Rectal smooth muscle tissue (tissue), 1 donor: ENCODE measurements at regions not wholly inside any gene's neighbourhood (a gene's known extent, or its start where the extent isn't known, plus 50 kb on each side); places are given as distances from the start of the nearest gene placed in this dataset.

Experiments used
- H3K27ac ChIP-seq: one replicate; pipeline ENCODE4 v1.7.0; 2013; ENCODE audit warnings: low read depth, low read length, inconsistent platforms
- H3K27me3 ChIP-seq: one replicate; pipeline ENCODE4 v1.7.0; 2013; ENCODE audit warnings: low read length; ENCODE audit not compliant: control insufficient read depth, insufficient read depth
- H3K36me3 ChIP-seq: one replicate; pipeline ENCODE4 v1.7.0; 2013; ENCODE audit warnings: low read length; ENCODE audit not compliant: control insufficient read depth, insufficient read depth
- H3K4me1 ChIP-seq: one replicate; pipeline ENCODE4 v1.7.0; 2013; ENCODE audit warnings: low read length; ENCODE audit not compliant: control insufficient read depth, insufficient read depth
- H3K4me3 ChIP-seq: one replicate; pipeline ENCODE4 v1.7.0; 2013; ENCODE audit warnings: low read length
- H3K9ac ChIP-seq: one replicate; pipeline ENCODE4 v1.7.0; 2013; ENCODE audit warnings: low read length

GRCh38 chr12:41920355-41920754 is 224.3 kb downstream of the GXYLT1 start:
- Histone ChIP-seq H3K36me3 (no peaks in the 10 kb centered on the region), H3K27ac (no peak overlapping the region), H3K4me3 (no peak overlapping the region), H3K27me3 (no peaks in the 10 kb centered on the region), H3K4me1 (no peaks in the 10 kb centered on the region), H3K9ac (no peak overlapping the region)

DNA sequence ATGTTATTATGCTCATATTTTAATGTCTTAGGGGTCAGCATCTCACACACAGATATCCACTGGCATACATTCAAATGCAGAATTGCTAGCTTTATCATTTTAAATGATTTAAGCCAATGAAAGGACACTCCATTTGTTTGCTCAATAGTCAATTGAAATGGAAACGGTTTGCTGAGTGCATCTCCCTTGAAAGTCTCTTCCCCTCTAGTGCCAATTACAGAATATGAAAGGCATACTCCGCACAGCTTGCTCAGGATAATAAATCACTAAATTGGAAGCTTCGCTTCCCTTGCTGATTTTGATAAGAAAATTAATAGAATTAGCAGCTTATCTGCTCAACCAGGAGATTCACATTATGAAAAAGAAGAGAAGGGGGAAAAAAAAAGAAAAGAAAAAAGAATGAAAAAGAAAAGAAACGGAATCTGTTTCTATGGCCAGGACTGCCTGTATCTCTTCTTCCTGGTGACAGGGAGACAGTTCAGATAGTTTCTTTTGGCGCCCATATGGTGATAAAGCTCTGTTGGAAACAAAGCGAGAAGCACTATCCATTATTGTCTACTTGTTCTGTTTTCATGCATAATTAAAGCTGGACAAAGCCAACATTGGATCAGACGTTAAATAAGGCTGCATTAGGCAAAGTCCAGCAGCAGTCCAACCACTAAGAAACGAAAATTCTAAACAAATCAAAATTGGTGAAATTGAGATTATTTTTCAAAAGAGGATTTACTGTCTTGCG is 225.0 kb downstream of the GXYLT1 start:
- Histone ChIP-seq H3K36me3 (no peaks in the 10 kb centered on the region), H3K4me3 (no peak overlapping the region), H3K4me1 (no peaks in the 10 kb centered on the region), H3K27me3 (no peaks in the 10 kb centered on the region), H3K27ac (no peak overlapping the region), H3K9ac (no peak overlapping the region)

DNA sequence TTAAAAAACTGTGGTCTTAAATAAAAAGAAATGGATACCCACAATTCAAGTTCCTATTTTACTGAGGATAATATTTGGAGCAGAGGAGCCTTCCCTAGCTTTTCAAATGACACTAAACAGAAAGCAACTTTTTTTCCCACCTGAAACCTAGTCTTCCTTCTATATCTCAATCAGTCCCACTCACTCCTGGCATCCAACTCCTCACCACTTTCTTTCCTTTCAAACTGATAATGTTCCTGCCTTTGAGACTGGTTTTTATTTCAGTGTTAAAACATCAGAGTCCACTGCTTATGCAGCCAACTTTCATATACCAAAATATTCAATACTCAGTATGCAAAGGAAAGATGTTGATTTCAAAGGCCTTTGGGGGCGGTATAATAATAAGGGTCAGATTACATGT is 225.6 kb downstream of the GXYLT1 start:
- Histone ChIP-seq H3K36me3 (no peaks in the 10 kb centered on the region), H3K4me3 (no peak overlapping the region), H3K4me1 (no peaks in the 10 kb centered on the region), H3K9ac (no peak overlapping the region), H3K27ac (no peak overlapping the region), H3K27me3 (no peaks in the 10 kb centered on the region)

DNA sequence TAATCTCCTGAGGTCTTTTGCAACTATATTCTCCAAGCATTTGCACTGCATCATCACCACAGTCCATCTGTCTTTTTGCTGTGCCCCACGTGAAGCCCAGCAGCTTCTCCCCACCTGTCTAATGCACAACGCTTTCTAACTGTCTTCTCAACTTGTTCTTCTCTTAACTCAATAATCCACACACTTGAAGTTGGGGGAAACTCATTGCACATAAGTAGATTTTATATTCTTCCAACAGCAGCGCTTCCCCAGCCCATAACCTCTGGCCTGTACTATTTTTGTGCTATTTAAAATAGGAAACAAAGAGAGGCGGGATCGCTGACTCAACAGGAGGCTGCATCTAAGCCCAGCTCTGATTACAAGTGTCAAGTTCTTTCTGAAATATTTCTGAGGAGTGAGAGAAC is 226.7 kb downstream of the GXYLT1 start:
- Histone ChIP-seq H3K9ac (no peak overlapping the region), H3K27ac (no peak overlapping the region), H3K4me1 (no peaks in the 10 kb centered on the region), H3K4me3 (no peak overlapping the region), H3K36me3 (no peaks in the 10 kb centered on the region), H3K27me3 (no peaks in the 10 kb centered on the region)

DNA sequence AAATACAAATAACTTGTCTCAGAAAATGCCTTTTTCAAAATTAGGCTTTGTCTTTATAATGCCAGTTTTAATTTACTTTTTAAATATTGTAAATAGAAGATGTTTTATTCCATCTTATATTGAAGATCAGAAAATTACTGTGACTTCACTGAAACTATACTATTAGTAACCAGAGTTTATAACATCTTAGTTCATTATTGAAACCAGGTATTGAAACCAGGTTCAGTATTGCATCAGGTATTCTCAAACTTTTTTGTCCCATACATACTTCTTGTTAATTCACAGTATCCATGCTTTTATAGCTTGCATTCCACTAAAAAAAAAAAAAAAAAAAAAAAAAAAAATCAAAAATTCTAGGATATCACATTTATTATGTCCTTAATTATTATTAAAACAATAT is 227.5 kb downstream of the GXYLT1 start:
- H3K9ac ChIP-seq: no peak overlapping the region
- H3K36me3 ChIP-seq: no peaks in the 10 kb centered on the region
- no peak overlapping the region for H3K4me3 ChIP-seq
- H3K27me3 ChIP-seq: no peaks in the 10 kb centered on the region
- no peaks in the 10 kb centered on the region for H3K4me1 ChIP-seq
- H3K27ac ChIP-seq: no peak overlapping the region

GRCh38 chr12:41910578-41911320 is 233.9 kb downstream of the GXYLT1 start:
- H3K4me3 ChIP-seq: no peak overlapping the region
- H3K4me1 ChIP-seq: no peaks in the 10 kb centered on the region
- H3K27me3 ChIP-seq: no peaks in the 10 kb centered on the region
- H3K36me3 ChIP-seq: no peaks in the 10 kb centered on the region
- no peak overlapping the region for H3K27ac ChIP-seq
- H3K9ac ChIP-seq: no peak overlapping the region

- H3K4me1 ChIP-seq: no peaks in the 10 kb centered on the region
- no peaks in the 10 kb centered on the region for H3K27me3 ChIP-seq
- no peak overlapping the region for H3K27ac ChIP-seq
- no peak overlapping the region for H3K4me3 ChIP-seq
- H3K9ac ChIP-seq: no peak overlapping the region
- no peaks in the 10 kb centered on the region for H3K36me3 ChIP-seq
Measured at GRCh38 chr12:41908206-41908605, 236.5 kb downstream of the GXYLT1 start.

GRCh38 chr12:41907550-41907949 is 237.1 kb downstream of the GXYLT1 start:
- no peak overlapping the region for H3K4me3 ChIP-seq
- H3K4me1 ChIP-seq: no peaks in the 10 kb centered on the region
- no peak overlapping the region for H3K27ac ChIP-seq
- H3K36me3 ChIP-seq: no peaks in the 10 kb centered on the region
- no peak overlapping the region for H3K9ac ChIP-seq
- H3K27me3 ChIP-seq: no peaks in the 10 kb centered on the region

- no peaks in the 10 kb centered on the region for H3K27me3 ChIP-seq
- H3K4me1 ChIP-seq: no peaks in the 10 kb centered on the region
- no peak overlapping the region for H3K27ac ChIP-seq
Measured at GRCh38 chr12:41907021-41907420, 237.7 kb downstream of the GXYLT1 start.

DNA sequence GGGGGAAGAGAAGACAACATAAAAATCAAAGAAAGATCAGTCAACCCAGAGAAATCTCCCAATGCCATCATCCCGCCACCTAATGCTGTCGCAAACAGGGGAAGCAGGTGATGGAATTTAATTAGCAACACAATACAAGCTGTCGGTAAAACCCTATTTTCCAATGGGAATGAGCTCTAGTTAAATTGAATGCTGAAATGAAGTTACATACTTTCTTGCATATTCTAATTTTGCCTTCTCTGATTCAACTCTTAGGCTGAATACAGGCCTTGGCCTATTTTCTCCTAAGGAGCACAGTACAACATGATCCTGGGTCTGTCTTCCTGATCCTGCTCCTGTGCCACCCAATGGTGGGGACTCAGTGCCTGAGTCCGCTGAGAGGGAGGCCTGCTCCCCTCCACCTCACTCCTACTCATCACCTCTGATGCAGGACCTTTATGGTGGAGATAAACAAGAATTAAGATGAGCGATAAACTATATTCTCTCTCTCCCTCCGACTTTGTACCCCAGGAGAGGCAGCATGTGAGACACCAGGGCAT is 238.8 kb downstream of the GXYLT1 start:
- Histone ChIP-seq H3K27me3 (no peaks in the 10 kb centered on the region), H3K9ac (no peak overlapping the region), H3K4me3 (no peak overlapping the region), H3K27ac (no peak overlapping the region), H3K36me3 (no peaks in the 10 kb centered on the region), H3K4me1 (no peaks in the 10 kb centered on the region)

More at GRCh38 chr12:41907021-41907420, 237.7 kb downstream of the GXYLT1 start:
- H3K9ac ChIP-seq: no peak overlapping the region
- H3K4me3 ChIP-seq: no peak overlapping the region
- H3K36me3 ChIP-seq: no peaks in the 10 kb centered on the region

DNA sequence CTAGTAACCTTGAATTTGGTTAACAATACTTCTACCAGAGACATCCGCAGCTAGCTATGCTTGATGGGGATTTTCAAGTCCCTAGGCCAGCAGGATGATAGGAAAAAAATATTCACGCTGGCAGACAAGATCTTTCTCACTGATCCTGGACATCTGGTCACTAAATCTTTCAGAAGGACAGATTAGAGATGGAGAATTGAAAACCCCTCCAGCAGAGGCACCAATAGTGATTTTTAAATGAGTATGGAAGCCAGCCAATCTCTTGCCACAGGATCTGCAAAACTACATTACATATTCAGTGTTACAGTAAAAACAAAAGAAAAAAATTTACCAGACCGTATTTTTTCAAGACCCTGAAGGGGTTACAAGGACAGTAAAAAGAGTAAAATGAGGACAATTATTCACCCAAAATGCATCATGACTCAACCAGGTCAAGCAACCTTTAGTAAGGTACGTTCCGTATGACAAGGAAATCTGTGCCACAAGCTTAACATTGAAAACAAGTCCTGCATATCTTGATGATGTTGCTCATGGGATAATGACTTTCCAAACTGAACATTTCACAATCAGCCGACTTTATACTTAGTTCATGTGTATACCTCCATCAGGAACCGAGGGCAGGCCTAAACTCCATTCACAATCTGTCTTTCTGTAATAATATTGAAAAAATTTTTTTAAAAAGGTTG is 239.5 kb downstream of the GXYLT1 start:
- no peaks in the 10 kb centered on the region for H3K27me3 ChIP-seq

GRCh38 chr12:41904041-41904440 is 240.6 kb downstream of the GXYLT1 start:
- Histone ChIP-seq H3K27ac (no peak overlapping the region), H3K27me3 (no peaks in the 10 kb centered on the region), H3K9ac (no peak overlapping the region), H3K36me3 (no peaks in the 10 kb centered on the region), H3K4me1 (no peaks in the 10 kb centered on the region), H3K4me3 (no peak overlapping the region)

More for the DNA sequence above, 239.5 kb downstream of the GXYLT1 start:
- Histone ChIP-seq H3K27ac (no peak overlapping the region), H3K36me3 (no peaks in the 10 kb centered on the region), H3K4me3 (no peak overlapping the region), H3K4me1 (no peaks in the 10 kb centered on the region), H3K9ac (no peak overlapping the region)
